OCI-LY1 (cell line): ENCODE measurements at regions not wholly inside any gene's neighbourhood (a gene's known extent, or its start where the extent isn't known, plus 50 kb on each side); places are given as distances from the start of the nearest gene placed in this dataset.
"Not testable (repeated sequence)": the region's sequence is repeated elsewhere in the genome, so short reads cannot be mapped to it uniquely, and the experiment has no call there.

Experiments
- H2AFZ ChIP-seq: fragments of 200-600 bp; sonication (generic), shearing (Covaris generic); 2 replicates; pipeline ENCODE4 v1.6.0; 2014; ENCODE audit warnings: antibody characterized with exemption, mild to moderate bottlenecking, low read length
- H3F3A ChIP-seq: fragments of 200-600 bp; sonication (generic), shearing (Covaris generic); 2 replicates; pipeline ENCODE4 v1.6.0; 2014; ENCODE audit warnings: mild to moderate bottlenecking, antibody characterized with exemption, low read length, moderate library complexity; ENCODE audit not compliant: insufficient read depth
- H3K27ac ChIP-seq: fragments of 200-600 bp; sonication (generic); 2 replicates; pipeline ENCODE4 v1.5.1; 2014; ENCODE audit warnings: low read length, mixed run types, mild to moderate bottlenecking, low read depth; ENCODE audit not compliant: poor library complexity, severe bottlenecking
- H3K27me3 ChIP-seq: fragments of 200-600 bp; sonication (generic); 2 replicates; pipeline ENCODE4 v1.6.0; 2014; ENCODE audit warnings: antibody characterized with exemption, mild to moderate bottlenecking, low read length, moderate library complexity; ENCODE audit not compliant: insufficient read depth
- H3K36me3 ChIP-seq: fragments of 200-600 bp; sonication (generic); 2 replicates; pipeline ENCODE4 v1.6.1; 2014; ENCODE audit warnings: mild to moderate bottlenecking, antibody characterized with exemption, low read length, moderate library complexity, mixed read lengths; ENCODE audit not compliant: insufficient read depth
- H3K4me1 ChIP-seq: fragments of 200-600 bp; sonication (generic); 2 replicates; pipeline ENCODE4 v1.5.1; 2014; ENCODE audit warnings: mild to moderate bottlenecking, low read length, moderate library complexity; ENCODE audit not compliant: insufficient read depth, severe bottlenecking
- H3K4me2 ChIP-seq: fragments of 200-600 bp; sonication (generic), shearing (Covaris generic); 2 replicates; pipeline ENCODE4 v1.6.1; 2014; ENCODE audit warnings: low read length
- H3K4me3 ChIP-seq: fragments of 200-600 bp; sonication (generic); 2 replicates; pipeline ENCODE4 v1.5.1; 2014; ENCODE audit warnings: low read length, low read depth, mild to moderate bottlenecking, mixed read lengths; ENCODE audit not compliant: poor library complexity, severe bottlenecking
- H3K79me2 ChIP-seq: fragments of 200-600 bp; shearing (Covaris generic); 2 replicates; pipeline ENCODE4 v1.6.1; 2016; ENCODE audit warnings: mixed run types, low read length, mixed read lengths; ENCODE audit not compliant: insufficient read depth
- H3K9ac ChIP-seq: fragments of 200-600 bp; sonication (generic), shearing (Covaris generic); 2 replicates; pipeline ENCODE4 v1.6.1; 2014; ENCODE audit warnings: mild to moderate bottlenecking, low read length, mixed read lengths
- H3K9me2 ChIP-seq: fragments of 200-600 bp; sonication (generic), shearing (Covaris generic); 2 replicates; pipeline ENCODE4 v1.6.1; 2014; ENCODE audit warnings: low read depth, mild to moderate bottlenecking, low read length, mixed read lengths
- H3K9me3 ChIP-seq: fragments of 200-600 bp; shearing (Covaris generic); 2 replicates; pipeline ENCODE4 v1.6.1; 2014; ENCODE audit warnings: low read length, mixed read lengths
- H4K20me1 ChIP-seq: fragments of 200-600 bp; sonication (generic), shearing (Covaris generic); 2 replicates; pipeline ENCODE4 v1.6.0; 2016; ENCODE audit warnings: mild to moderate bottlenecking, low read length; ENCODE audit not compliant: insufficient read depth
- CTCF ChIP-seq: fragments of 200-600 bp; sonication (generic), shearing (Covaris generic); IDR thresholded peaks from 2 replicates; pipeline ENCODE4 v1.5.1; 2017; ENCODE audit warnings: mild to moderate bottlenecking, antibody characterized with exemption, low read length, moderate library complexity, mixed read lengths
- EZH2 ChIP-seq: fragments of 200-600 bp; sonication (generic), shearing (Covaris generic); IDR thresholded peaks from 2 replicates; pipeline ENCODE4 v1.8.0; 2017; ENCODE audit warnings: borderline replicate concordance, mixed run types, mild to moderate bottlenecking, antibody characterized with exemption, low read length, moderate library complexity, mixed read lengths

DNA sequence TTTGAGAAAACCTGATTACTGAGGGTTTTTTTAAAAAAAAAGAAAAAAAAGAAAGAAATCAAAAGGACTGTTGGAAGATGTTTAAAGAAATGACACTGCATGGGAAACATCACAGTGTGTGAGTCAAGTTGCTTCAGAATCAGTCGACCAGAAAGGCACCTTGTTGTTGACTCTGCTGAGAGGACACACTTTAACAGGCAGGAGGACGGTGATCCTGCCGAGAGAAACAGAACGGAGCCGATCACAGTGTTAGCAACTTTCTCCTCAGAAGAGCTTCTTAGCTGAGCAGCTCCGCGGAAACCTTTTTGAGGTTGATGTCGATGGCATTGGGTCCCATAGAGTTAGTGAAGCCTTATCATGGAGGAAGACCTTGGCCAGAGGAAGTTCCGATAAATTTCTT, 538.7 kb downstream of the RBFOX1 start:
- Histone ChIP-seq H3K9me2 (no peaks in the 10 kb centered on the region), H3F3A (no peaks in the 10 kb centered on the region), H3K27me3 (no peaks in the 10 kb centered on the region), H3K9ac (no peak overlapping the region), H3K4me3 (no peak overlapping the region), H3K4me2 (no peak overlapping the region), H4K20me1 (no peaks in the 10 kb centered on the region), H2AFZ (no peak overlapping the region), H3K27ac (no peak overlapping the region), H3K4me1 (no peaks in the 10 kb centered on the region), H3K9me3 (no peaks in the 10 kb centered on the region), H3K36me3 (no peaks in the 10 kb centered on the region), H3K79me2 (no peaks in the 10 kb centered on the region)
- TF ChIP-seq CTCF (no peak), EZH2 (no peak)

- no peak overlapping the region for H3K4me3 ChIP-seq
- H3K27me3 ChIP-seq, result no peaks in the 10 kb centered on the region
- no peaks in the 10 kb centered on the region for H3K4me1 ChIP-seq
- no peak overlapping the region for H3K9ac ChIP-seq
- H3K4me2 ChIP-seq, result no peak overlapping the region
- H3K79me2 ChIP-seq, result no peaks in the 10 kb centered on the region
- H4K20me1 ChIP-seq, result no peaks in the 10 kb centered on the region
- H3K9me3 ChIP-seq, result no peaks in the 10 kb centered on the region
- H3K27ac ChIP-seq, result no peak overlapping the region
- no peaks in the 10 kb centered on the region for H3K36me3 ChIP-seq
- TF ChIP-seq EZH2 (no peak), CTCF (no peak)
- no peaks in the 10 kb centered on the region for H3F3A ChIP-seq
- no peaks in the 10 kb centered on the region for H3K9me2 ChIP-seq
- no peak overlapping the region for H2AFZ ChIP-seq
Observed at GRCh38 chr16:7867831-7868230, 535.2 kb downstream of the RBFOX1 start.

DNA sequence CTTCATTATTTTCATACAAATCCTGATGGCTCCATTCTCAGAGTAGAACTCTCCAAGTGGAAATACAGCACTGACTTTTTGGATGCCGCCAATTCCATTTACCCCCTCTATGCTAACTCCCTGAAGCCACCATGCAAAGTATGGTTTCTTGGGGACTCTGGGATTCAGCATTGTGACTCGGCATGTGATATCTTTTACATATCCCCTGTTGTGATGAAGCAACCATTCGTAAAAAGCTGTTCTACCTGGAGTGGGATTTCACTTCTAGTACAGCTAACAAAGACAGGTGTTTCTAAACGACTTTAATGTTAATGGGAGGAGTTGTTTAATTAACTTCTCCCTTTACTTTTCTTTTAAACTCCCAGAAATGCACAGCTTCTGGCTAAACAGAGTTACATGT, 533.5 kb downstream of the RBFOX1 start:
- Histone ChIP-seq H3K79me2 (no peaks in the 10 kb centered on the region), H3F3A (no peaks in the 10 kb centered on the region), H3K9me3 (no peaks in the 10 kb centered on the region), H3K27ac (no peak overlapping the region), H3K4me1 (no peaks in the 10 kb centered on the region), H3K36me3 (no peaks in the 10 kb centered on the region), H3K27me3 (no peaks in the 10 kb centered on the region), H3K4me2 (no peak overlapping the region), H3K9me2 (no peaks in the 10 kb centered on the region), H3K9ac (no peak overlapping the region), H3K4me3 (no peak overlapping the region), H2AFZ (no peak overlapping the region), H4K20me1 (no peaks in the 10 kb centered on the region)
- TF ChIP-seq CTCF (no peak), EZH2 (no peak)

DNA sequence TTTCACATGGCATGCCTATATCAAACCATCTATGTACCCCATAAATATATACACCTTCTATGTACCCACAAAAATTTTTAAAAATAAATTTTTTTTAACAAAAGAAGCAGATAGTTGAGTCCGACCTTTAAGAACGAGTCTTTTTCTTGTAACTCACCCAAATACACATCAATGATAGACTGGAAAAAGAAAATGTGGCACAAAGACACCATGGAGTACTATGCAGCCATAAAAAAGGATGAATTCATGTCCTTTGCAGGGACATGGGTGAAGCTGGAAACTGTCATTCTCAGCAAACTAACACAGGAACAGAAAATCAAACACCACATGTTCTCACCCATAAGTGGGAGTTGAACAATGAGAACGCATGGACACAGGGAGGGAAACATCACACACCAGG, 532.7 kb downstream of the RBFOX1 start:
- not testable (repeated sequence) for H3K79me2 ChIP-seq, H3K36me3 ChIP-seq, H3K9me3 ChIP-seq, H3K9me2 ChIP-seq, H3K9ac ChIP-seq, H3K27ac ChIP-seq, H3F3A ChIP-seq, H3K4me2 ChIP-seq, H4K20me1 ChIP-seq, H2AFZ ChIP-seq, H3K4me3 ChIP-seq, H3K27me3 ChIP-seq, H3K4me1 ChIP-seq
